HG03571 (cell line): ENCODE measurements at regions not wholly inside any gene's neighbourhood (a gene's known extent, or its start where the extent isn't known, plus 50 kb on each side); places are given as distances from the start of the nearest gene placed in this dataset.
"Not testable (repeated sequence)": the region's sequence is repeated elsewhere in the genome, so short reads cannot be mapped to it uniquely, and the experiment has no call there.

Source experiments
- ATAC-seq: cut with Tn5 transposase; IDR thresholded peaks from one replicate; pipeline ENCODE4 v1.9.1; 2021; ENCODE audit not compliant: unreplicated experiment

DNA sequence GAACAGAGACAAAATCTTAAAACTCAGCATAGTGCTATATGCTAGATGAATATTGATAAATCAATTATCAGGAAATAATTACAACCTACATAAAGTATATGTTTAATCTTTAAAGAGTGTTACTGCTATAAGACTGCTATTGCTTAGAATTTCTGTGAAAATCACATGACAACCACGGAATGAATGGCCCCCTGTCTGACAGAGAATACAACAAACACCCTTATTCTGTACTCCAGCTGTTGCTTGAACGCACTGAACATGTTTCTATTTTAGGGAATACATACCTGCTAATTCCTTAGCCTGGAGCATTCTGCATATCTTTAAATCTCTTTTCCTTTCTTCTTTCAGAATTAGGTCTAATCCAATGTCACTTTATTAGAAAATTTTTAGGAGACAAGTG lies 452.4 kb upstream of the PHF14 start:
- ATAC-seq: no peak

DNA sequence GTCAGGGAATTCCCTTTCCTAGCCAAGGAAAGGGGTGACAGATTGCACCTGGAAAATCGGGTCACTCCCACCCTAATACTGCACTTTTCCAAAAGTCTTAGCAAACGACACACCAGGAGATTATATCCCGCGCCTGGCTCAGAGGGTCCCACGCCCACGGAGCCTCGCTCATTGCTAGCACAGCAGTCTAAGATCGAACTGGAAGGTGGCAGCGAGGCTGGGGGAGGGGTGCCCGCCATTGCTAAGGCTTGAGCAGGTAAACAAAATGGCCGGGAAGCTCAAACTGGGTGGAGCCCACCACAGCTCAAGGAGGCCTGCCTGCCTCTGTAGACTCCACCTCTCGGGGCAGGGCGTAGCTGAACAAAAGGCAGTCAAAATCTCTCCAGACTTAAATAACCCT lies 440.2 kb upstream of the PHF14 start:
- not testable (repeated sequence) for ATAC-seq

DNA sequence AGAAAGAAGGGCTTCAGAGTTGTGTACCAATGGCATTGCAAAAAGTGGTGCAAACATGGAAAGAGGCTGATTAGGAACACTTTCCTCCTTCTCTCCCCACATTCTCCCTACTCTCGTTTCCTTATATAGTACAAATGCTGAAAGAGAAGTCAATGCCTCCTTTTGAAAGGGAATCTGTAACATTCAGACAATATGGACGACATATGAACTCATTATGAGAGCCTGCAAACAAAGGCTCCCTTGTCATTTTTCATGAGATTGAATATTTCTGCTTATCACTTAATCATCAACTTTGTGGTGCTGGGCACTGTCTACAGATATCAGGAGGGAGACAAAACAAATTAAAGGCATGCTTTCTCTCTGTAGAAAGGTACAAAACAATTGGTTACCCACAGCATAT lies 437.1 kb upstream of the PHF14 start:
- no peak for ATAC-seq

- no peak for ATAC-seq
Measured at GRCh38 chr7:10537764-10538163, 435.9 kb upstream of the PHF14 start.

- ATAC-seq: no peak
Measured at GRCh38 chr7:10557375-10557774, 416.3 kb upstream of the PHF14 start.

DNA sequence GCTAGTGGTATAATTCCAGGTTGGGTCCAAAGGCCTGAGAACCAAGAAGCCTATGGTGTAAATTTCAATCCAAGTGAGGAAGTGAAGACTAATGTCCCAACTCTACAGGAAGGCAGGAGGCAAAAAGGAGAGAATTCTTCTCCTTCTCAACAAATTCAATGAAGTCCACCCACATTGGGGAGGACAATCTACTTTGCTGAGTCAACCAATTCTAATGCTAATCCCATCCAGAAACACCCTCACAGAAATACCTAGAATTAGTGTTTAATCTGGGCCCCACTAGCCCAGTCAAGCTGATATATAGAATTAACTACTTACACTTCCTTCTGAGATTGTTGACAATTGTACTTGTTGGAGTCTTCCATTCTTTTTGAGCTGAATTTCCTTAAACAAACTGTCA lies 413.2 kb upstream of the PHF14 start:
- no peak for ATAC-seq

DNA sequence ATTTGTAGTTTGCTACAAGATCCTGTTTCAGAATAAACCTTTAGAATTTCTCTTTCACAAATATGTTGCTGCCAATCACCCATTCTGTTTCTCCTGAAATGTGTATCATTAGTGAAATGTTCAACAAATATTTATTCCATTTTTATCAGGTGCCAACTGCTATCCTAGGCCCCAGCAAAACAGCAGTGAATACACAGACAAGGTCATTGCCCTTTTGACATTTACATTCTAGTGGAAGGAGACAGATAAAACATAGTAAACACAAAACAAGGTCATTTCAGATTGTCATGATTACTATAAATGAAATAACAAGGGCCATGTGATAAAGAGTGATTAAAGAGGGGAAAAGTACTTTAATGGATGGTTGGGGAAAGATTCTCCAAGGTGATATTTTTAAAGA lies 404.8 kb upstream of the PHF14 start:
- ATAC-seq: no peak

GRCh38 chr7:10571759-10572158 lies 401.9 kb upstream of the PHF14 start:
- no peak for ATAC-seq

GRCh38 chr7:10577866-10578374 lies 395.8 kb upstream of the PHF14 start:
- no peak for ATAC-seq

DNA sequence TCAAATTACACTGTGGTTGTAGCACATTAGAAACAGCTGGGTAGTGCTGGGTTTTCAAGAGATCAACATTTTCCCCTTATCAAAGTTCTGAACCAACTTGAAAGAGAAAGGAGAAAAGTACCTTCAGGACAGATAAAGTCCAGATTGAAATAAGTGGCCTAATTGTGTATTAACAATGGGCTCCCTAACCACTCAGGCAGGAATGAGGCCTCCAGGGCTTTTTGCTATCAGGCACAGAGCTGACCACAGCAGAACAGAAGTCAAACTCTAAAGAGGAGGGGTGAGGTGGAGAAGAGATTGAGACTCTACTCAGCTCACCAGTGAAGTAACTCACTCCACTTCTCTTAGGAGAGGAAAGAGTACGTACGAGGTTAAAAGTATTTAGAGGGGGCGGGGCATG lies 394.1 kb upstream of the PHF14 start:
- ATAC-seq: no peak

DNA sequence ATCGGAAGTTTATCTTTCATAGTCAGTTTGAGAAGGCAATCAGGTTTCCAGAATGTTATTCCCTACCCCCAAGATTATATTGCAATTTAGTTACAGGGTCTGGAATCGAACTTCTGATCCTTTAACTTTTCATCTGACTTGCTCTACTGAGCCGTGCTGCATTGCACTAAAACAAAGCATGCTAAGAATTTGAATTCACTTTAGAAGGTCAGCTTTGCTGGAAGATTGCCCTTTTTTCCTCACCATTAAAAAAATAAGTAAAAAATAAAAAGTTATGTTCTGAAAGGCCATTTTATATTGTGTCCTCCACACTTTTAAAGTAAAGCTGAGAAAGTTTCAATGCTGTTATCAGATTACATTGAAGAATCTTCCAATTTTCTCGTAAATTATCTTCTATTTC lies 388.8 kb upstream of the PHF14 start:
- ATAC-seq: no peak

DNA sequence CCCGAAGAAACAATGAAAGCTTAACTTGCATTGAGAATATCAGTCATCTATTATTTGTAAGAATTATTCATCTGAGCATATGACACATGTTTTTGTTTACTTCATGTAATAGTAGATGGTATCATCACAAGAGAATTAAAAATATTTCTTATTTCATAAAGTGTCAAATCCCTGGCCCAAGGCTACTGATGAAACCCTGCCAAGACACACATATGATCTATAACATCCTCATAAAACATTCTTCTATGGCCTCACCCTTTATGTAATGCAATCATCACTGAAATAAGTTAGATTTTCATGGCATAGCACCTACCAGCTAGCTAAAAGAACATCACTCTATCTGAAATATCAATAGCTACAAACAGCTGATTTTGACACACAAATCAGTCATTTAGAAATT lies 385.6 kb upstream of the PHF14 start:
- no peak for ATAC-seq

GRCh38 chr7:10592604-10593003 lies 381.1 kb upstream of the PHF14 start:
- ATAC-seq: no peak

GRCh38 chr7:10593080-10593479 lies 380.6 kb upstream of the PHF14 start:
- ATAC-seq: no peak

GRCh38 chr7:10596827-10597226 lies 376.8 kb upstream of the PHF14 start:
- no peak for ATAC-seq

- no peak for ATAC-seq
Measured at GRCh38 chr7:10604128-10604527, 369.5 kb upstream of the PHF14 start.

- ATAC-seq: no peak
Measured at GRCh38 chr7:10612950-10613349, 360.7 kb upstream of the PHF14 start.

- no peak for ATAC-seq
Measured at GRCh38 chr7:10618953-10619352, 354.7 kb upstream of the PHF14 start.

DNA sequence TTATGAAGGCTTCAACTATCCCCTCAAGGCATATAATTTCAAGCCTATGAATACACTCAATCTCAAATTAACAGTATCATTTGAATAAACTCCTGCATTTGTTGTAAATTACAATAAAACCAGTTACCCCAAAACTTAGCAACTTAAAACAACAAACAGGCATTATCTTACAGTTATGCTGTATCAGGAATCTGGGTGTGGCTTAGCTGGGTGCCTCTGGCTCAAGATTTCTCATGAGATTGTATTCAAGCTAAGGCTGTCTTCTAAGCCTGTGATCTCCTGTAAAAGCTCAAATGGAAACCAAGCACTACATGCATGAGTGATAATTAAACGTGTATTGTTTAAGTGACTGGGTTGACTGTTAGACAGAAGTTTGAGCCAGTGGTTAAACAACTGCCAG lies 341.0 kb upstream of the PHF14 start:
- ATAC-seq: no peak

GRCh38 chr7:10634239-10634638 lies 339.4 kb upstream of the PHF14 start:
- no peak for ATAC-seq

DNA sequence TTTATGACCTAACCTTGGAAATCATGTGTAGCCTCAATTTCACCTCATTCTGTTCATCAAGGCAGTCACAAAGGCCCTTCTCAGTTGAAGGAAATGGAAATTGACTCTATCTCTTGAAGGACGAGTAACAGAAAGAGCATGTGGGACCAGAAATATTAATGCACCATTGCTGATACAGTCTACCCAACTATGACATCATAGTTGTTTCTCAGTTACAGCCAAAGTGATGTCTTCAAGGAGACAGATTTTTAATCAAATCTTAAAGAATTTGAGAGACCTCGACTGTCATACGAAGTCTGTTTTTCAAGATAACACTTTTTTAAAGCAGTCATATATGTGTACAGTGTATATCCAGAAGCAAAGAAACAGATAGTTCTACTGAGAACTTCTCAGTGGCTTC lies 335.7 kb upstream of the PHF14 start:
- ATAC-seq: no peak

DNA sequence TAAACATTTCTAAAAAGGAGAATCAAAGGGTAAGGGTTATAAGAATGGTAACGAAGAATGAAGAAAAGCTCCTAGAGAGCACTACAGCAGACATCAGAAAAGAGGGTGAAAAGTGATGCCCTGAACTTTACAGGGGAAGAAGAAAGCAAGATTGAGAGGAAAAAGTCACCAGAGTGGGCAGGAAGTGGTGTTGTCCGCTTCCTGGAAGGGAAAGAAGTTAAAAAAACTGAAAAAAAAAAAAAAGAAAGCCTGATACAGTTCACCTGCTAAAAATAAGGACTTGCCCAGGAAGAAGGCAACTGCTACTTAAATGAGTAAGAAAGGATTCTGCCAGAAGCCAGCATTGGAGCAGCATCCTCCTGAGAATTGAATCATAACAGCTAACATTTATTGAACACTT lies 330.1 kb upstream of the PHF14 start:
- ATAC-seq: no peak

GRCh38 chr7:10644849-10645248 lies 328.8 kb upstream of the PHF14 start:
- ATAC-seq: no peak

- ATAC-seq: no peak
Measured at GRCh38 chr7:10646194-10646593, 327.5 kb upstream of the PHF14 start.
